ENCODE measurements at regions not wholly inside any gene's neighbourhood (a gene's known extent, or its start where the extent isn't known, plus 50 kb on each side); places are given as distances from the start of the nearest gene placed in this dataset.

DNA sequence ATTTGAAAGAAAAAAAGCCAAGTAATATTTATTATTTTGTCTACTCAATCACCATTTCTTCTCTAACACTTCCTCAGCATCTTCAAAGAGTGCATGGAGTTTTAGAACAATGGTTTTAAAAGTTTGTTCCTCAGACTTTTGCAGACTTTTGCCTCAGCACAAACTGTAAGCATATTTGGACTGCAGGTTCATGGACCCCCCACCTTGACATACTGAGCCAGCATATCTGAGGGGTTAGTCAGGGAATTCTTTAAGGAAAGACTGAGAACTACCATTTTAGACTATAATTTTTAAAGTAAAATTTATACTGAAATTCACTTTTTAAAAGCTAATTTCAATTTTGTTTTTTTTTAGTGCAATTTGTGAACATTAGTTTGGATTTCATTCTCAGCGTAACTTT, 1676.8 kb upstream of the PCDH20 start:
- no peak overlapping the region for H3K4me3 ChIP-seq (replicated peaks in 1 of 3; ENCODE audit: insufficient read depth in 1 of 3, low read depth in 1 of 3, low read length in 3 of 3)
- H3K36me3 ChIP-seq (ENCODE audit: control insufficient read depth in 2 of 2, extremely low read depth in 1 of 2, insufficient read depth in 2 of 2, low read length in 2 of 2), result no peaks in the 10 kb centered on the region
- no peak for DNase-seq (ENCODE audit: low read depth, low spot score)
- TF ChIP-seq FOS (IDR thresholded peaks at IDR 0.05; ENCODE audit: borderline replicate concordance, insufficient read depth, low read length), result no peak
- TF ChIP-seq, protein P1, sequence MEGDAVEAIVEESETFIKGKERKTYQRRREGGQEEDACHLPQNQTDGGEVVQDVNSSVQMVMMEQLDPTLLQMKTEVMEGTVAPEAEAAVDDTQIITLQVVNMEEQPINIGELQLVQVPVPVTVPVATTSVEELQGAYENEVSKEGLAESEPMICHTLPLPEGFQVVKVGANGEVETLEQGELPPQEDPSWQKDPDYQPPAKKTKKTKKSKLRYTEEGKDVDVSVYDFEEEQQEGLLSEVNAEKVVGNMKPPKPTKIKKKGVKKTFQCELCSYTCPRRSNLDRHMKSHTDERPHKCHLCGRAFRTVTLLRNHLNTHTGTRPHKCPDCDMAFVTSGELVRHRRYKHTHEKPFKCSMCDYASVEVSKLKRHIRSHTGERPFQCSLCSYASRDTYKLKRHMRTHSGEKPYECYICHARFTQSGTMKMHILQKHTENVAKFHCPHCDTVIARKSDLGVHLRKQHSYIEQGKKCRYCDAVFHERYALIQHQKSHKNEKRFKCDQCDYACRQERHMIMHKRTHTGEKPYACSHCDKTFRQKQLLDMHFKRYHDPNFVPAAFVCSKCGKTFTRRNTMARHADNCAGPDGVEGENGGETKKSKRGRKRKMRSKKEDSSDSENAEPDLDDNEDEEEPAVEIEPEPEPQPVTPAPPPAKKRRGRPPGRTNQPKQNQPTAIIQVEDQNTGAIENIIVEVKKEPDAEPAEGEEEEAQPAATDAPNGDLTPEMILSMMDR (IDR thresholded peaks at IDR 0.05; ENCODE audit: extremely low read depth in 1 of 2, insufficient read depth in 1 of 2, low read depth in 1 of 2, low read length in 2 of 2), result no peak
- no peak for TF ChIP-seq EZH2 (IDR thresholded peaks at IDR 0.05; ENCODE audit: borderline replicate concordance, low read depth, low read length, severe bottlenecking)
- TF ChIP-seq, protein P2, sequence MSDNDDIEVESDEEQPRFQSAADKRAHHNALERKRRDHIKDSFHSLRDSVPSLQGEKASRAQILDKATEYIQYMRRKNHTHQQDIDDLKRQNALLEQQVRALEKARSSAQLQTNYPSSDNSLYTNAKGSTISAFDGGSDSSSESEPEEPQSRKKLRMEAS (IDR thresholded peaks at IDR 0.05; ENCODE audit: insufficient read depth, insufficient read length), result no peak
- TF ChIP-seq POLR2AphosphoS5 (IDR thresholded peaks at IDR 0.05; ENCODE audit: insufficient read depth, low read depth, low read length), result no peak
- no peak for TF ChIP-seq POLR2A (IDR thresholded peaks at IDR 0.05; ENCODE audit: low read depth, low read length)
- no peak for TF ChIP-seq GATA2 (IDR thresholded peaks at IDR 0.05; ENCODE audit: insufficient read depth, insufficient read length, low read depth, low read length)
- TF ChIP-seq JUN (IDR thresholded peaks at IDR 0.05; ENCODE audit: borderline replicate concordance, insufficient read depth, insufficient read length, low read depth), result no peak
- TF ChIP-seq MYC (IDR thresholded peaks at IDR 0.05; ENCODE audit: low read depth, low read length), result no peak
- no TSS peak for BruUV-seq (replicated peaks)
- no peak for FAIRE-seq
- H3K9me1 ChIP-seq (replicated peaks; ENCODE audit: control insufficient read depth, extremely low read depth, insufficient read depth, low read length), result no peaks in the 10 kb centered on the region
- H3K4me2 ChIP-seq (ENCODE audit: insufficient read depth, low read length), result no peak overlapping the region
- no peak overlapping the region for H3K9ac ChIP-seq (replicated peaks; ENCODE audit: extremely low read depth, insufficient read depth, low read length)
- POLR2A ChIA-PET, result no interaction called here
- intact Hi-C loops (cut with micrococcal nuclease) (no loop called here), dilution Hi-C loops (cut with MboI; ENCODE audit: extremely low pct_ligation_motif_present, low sequenced_read_pairs) (no loop called here)
- no peaks in the 10 kb centered on the region for H3K79me2 ChIP-seq (ENCODE audit: control insufficient read depth, insufficient read depth, low read length)
- no peaks in the 10 kb centered on the region for H3K4me1 ChIP-seq (ENCODE audit: control insufficient read depth, extremely low read depth, insufficient read depth, low read length)
- H3K27ac ChIP-seq (ENCODE audit: insufficient read depth, low read depth, low read length), result no peak overlapping the region
- no peak overlapping the region for H2AFZ ChIP-seq (ENCODE audit: low read depth, low read length)
- no peaks in the 10 kb centered on the region for H3K27me3 ChIP-seq (ENCODE audit: control insufficient read depth in 2 of 2, insufficient read depth in 2 of 2, low read length in 2 of 2)
- CTCF ChIA-PET, result interaction anchor here (0.7 kb wide), 1 partner anchor 10 kb away, joined by 3 read pairs; no protein-coding TSS in a partner anchor
- no peaks in the 10 kb centered on the region for H3K9me3 ChIP-seq (replicated peaks; ENCODE audit: control insufficient read depth, insufficient read depth, low read length)
- no peaks in the 10 kb centered on the region for H4K20me1 ChIP-seq (replicated peaks; ENCODE audit: control insufficient read depth, extremely low read depth, insufficient read depth, low read length)

Measured in endothelial cell of umbilical vein (primary cell).